ENCODE measurements at regions not wholly inside any gene's neighbourhood (a gene's known extent, or its start where the extent isn't known, plus 50 kb on each side); places are given as distances from the start of the nearest gene placed in this dataset.
"Not testable (repeated sequence)": the region's sequence is repeated elsewhere in the genome, so short reads cannot be mapped to it uniquely, and the experiment has no call there.

- no peak for FAIRE-seq
- no peak for DNase-seq (ENCODE audit: insufficient read length, low spot score)
- TF ChIP-seq PAX5 (IDR thresholded peaks at IDR 0.05; ENCODE audit: insufficient read depth, low read length, severe bottlenecking) = no peak
- TF ChIP-seq SPI1 (IDR thresholded peaks at IDR 0.05; ENCODE audit: low read depth, low read length) = no peak
- TF ChIP-seq POLR2AphosphoS5 (IDR thresholded peaks at IDR 0.05; ENCODE audit: low read depth, low read length) = no peak
- no peak for TF ChIP-seq POU2F2 (IDR thresholded peaks at IDR 0.05; ENCODE audit: low read depth, low read length)
- TF ChIP-seq POLR2A (IDR thresholded peaks at IDR 0.05; ENCODE audit: low read depth, low read length) = no peak
- TF ChIP-seq TAF1 (IDR thresholded peaks at IDR 0.05; ENCODE audit: low read depth, low read length) = no peak
Observed at GRCh38 chr12:67045650-67046049, 223.5 kb upstream of the CAND1 start.

- TF ChIP-seq POLR2AphosphoS5 (IDR thresholded peaks at IDR 0.05; ENCODE audit: low read depth, low read length) (no peak), POLR2A (IDR thresholded peaks at IDR 0.05; ENCODE audit: low read depth, low read length) (no peak), SPI1 (IDR thresholded peaks at IDR 0.05; ENCODE audit: low read depth, low read length) (no peak), PAX5 (IDR thresholded peaks at IDR 0.05; ENCODE audit: insufficient read depth, low read length, severe bottlenecking) (no peak), TAF1 (IDR thresholded peaks at IDR 0.05; ENCODE audit: low read depth, low read length) (no peak), POU2F2 (IDR thresholded peaks at IDR 0.05; ENCODE audit: low read depth, low read length) (no peak)
- DNase-seq (ENCODE audit: insufficient read length, low spot score) (no peak), FAIRE-seq (no peak)
Observed at GRCh38 chr12:67046062-67046461, 223.1 kb upstream of the CAND1 start.

GRCh38 chr12:67047634-67048033 is 221.5 kb upstream of the CAND1 start:
- TF ChIP-seq TAF1 (IDR thresholded peaks at IDR 0.05; ENCODE audit: low read depth, low read length) (no peak), POU2F2 (IDR thresholded peaks at IDR 0.05; ENCODE audit: low read depth, low read length) (no peak), POLR2AphosphoS5 (IDR thresholded peaks at IDR 0.05; ENCODE audit: low read depth, low read length) (no peak), POLR2A (IDR thresholded peaks at IDR 0.05; ENCODE audit: low read depth, low read length) (no peak), PAX5 (IDR thresholded peaks at IDR 0.05; ENCODE audit: insufficient read depth, low read length, severe bottlenecking) (no peak), SPI1 (IDR thresholded peaks at IDR 0.05; ENCODE audit: low read depth, low read length) (no peak)
- FAIRE-seq (no peak), DNase-seq (ENCODE audit: insufficient read length, low spot score) (no peak)

- TF ChIP-seq POLR2AphosphoS5 (IDR thresholded peaks at IDR 0.05; ENCODE audit: low read depth, low read length) (no peak), POLR2A (IDR thresholded peaks at IDR 0.05; ENCODE audit: low read depth, low read length) (no peak), TAF1 (IDR thresholded peaks at IDR 0.05; ENCODE audit: low read depth, low read length) (no peak), PAX5 (IDR thresholded peaks at IDR 0.05; ENCODE audit: insufficient read depth, low read length, severe bottlenecking) (no peak), POU2F2 (IDR thresholded peaks at IDR 0.05; ENCODE audit: low read depth, low read length) (no peak), SPI1 (IDR thresholded peaks at IDR 0.05; ENCODE audit: low read depth, low read length) (no peak)
- no peak for DNase-seq (ENCODE audit: insufficient read length, low spot score)
- FAIRE-seq = no peak
Observed at GRCh38 chr12:67048371-67048770, 220.8 kb upstream of the CAND1 start.

- DNase-seq (ENCODE audit: insufficient read length, low spot score); FAIRE-seq: not testable (repeated sequence)
Observed at GRCh38 chr12:67049199-67049598, 220.0 kb upstream of the CAND1 start.

- no peak for DNase-seq (ENCODE audit: insufficient read length, low spot score)
Observed at GRCh38 chr12:67052981-67053380, 216.2 kb upstream of the CAND1 start.

GRCh38 chr12:67056329-67056728 is 212.8 kb upstream of the CAND1 start:
- DNase-seq (ENCODE audit: insufficient read length, low spot score) = no peak
- TF ChIP-seq SPI1 (IDR thresholded peaks at IDR 0.05; ENCODE audit: low read depth, low read length) = no peak
- no peak for TF ChIP-seq POLR2A (IDR thresholded peaks at IDR 0.05; ENCODE audit: low read depth, low read length)
- no peak for TF ChIP-seq POU2F2 (IDR thresholded peaks at IDR 0.05; ENCODE audit: low read depth, low read length)
- TF ChIP-seq POLR2AphosphoS5 (IDR thresholded peaks at IDR 0.05; ENCODE audit: low read depth, low read length) = no peak
- TF ChIP-seq PAX5 (IDR thresholded peaks at IDR 0.05; ENCODE audit: insufficient read depth, low read length, severe bottlenecking) = no peak
- TF ChIP-seq TAF1 (IDR thresholded peaks at IDR 0.05; ENCODE audit: low read depth, low read length) = no peak
- no peak for FAIRE-seq

More at GRCh38 chr12:67052981-67053380, 216.2 kb upstream of the CAND1 start:
- no peak for TF ChIP-seq POLR2AphosphoS5 (IDR thresholded peaks at IDR 0.05; ENCODE audit: low read depth, low read length)
- no peak for TF ChIP-seq PAX5 (IDR thresholded peaks at IDR 0.05; ENCODE audit: insufficient read depth, low read length, severe bottlenecking)
- no peak for TF ChIP-seq SPI1 (IDR thresholded peaks at IDR 0.05; ENCODE audit: low read depth, low read length)
- TF ChIP-seq POU2F2 (IDR thresholded peaks at IDR 0.05; ENCODE audit: low read depth, low read length) = no peak
- no peak for TF ChIP-seq TAF1 (IDR thresholded peaks at IDR 0.05; ENCODE audit: low read depth, low read length)
- no peak for TF ChIP-seq POLR2A (IDR thresholded peaks at IDR 0.05; ENCODE audit: low read depth, low read length)
- no peak for FAIRE-seq

GRCh38 chr12:67057072-67057471 is 212.1 kb upstream of the CAND1 start:
- FAIRE-seq = no peak
- TF ChIP-seq TAF1 (IDR thresholded peaks at IDR 0.05; ENCODE audit: low read depth, low read length) (no peak), POU2F2 (IDR thresholded peaks at IDR 0.05; ENCODE audit: low read depth, low read length) (no peak), POLR2A (IDR thresholded peaks at IDR 0.05; ENCODE audit: low read depth, low read length) (no peak), PAX5 (IDR thresholded peaks at IDR 0.05; ENCODE audit: insufficient read depth, low read length, severe bottlenecking) (no peak), POLR2AphosphoS5 (IDR thresholded peaks at IDR 0.05; ENCODE audit: low read depth, low read length) (no peak), SPI1 (IDR thresholded peaks at IDR 0.05; ENCODE audit: low read depth, low read length) (no peak)

GRCh38 chr12:67062193-67062592 is 207.0 kb upstream of the CAND1 start:
- FAIRE-seq = no peak

More at GRCh38 chr12:67057072-67057471, 212.1 kb upstream of the CAND1 start:
- no peak for DNase-seq (ENCODE audit: insufficient read length, low spot score)

More at GRCh38 chr12:67062193-67062592, 207.0 kb upstream of the CAND1 start:
- no peak for DNase-seq (ENCODE audit: insufficient read length, low spot score)
- TF ChIP-seq POLR2AphosphoS5 (IDR thresholded peaks at IDR 0.05; ENCODE audit: low read depth, low read length) (no peak), SPI1 (IDR thresholded peaks at IDR 0.05; ENCODE audit: low read depth, low read length) (no peak), TAF1 (IDR thresholded peaks at IDR 0.05; ENCODE audit: low read depth, low read length) (no peak), POLR2A (IDR thresholded peaks at IDR 0.05; ENCODE audit: low read depth, low read length) (no peak), POU2F2 (IDR thresholded peaks at IDR 0.05; ENCODE audit: low read depth, low read length) (no peak), PAX5 (IDR thresholded peaks at IDR 0.05; ENCODE audit: insufficient read depth, low read length, severe bottlenecking) (no peak)

Measured in GM12891 (cell line).